Activated T-cell treated with anti-CD3 and anti-CD28 coated beads, Interleukin-2, amount 50 U/mL, for 72 hours (primary cell): ENCODE measurements at regions not wholly inside any gene's neighbourhood (a gene's known extent, or its start where the extent isn't known, plus 50 kb on each side); places are given as distances from the start of the nearest gene placed in this dataset.
"Not testable (repeated sequence)": the region's sequence is repeated elsewhere in the genome, so short reads cannot be mapped to it uniquely, and the experiment has no call there.

Source experiments
- ATAC-seq, 2 donors: fragments of 150-1000 bp; cut with Tn5 transposase; replicated peaks in 1 of 2; 2 replicates each; pipeline ENCODE4 v1.10.0; 2021; ENCODE audit warnings: moderate library complexity in 2 of 2, mild to moderate bottlenecking in 1 of 2
- DNase-seq, 2 donors: peaks; one replicate each; pipeline ENCODE4 v3.0.0; 2021 to 2022; ENCODE audit warnings: mixed read lengths in 1 of 2
- H3K27ac Mint-ChIP-seq: one replicate; pipeline ENCODE4 v1.8.0; 2022; ENCODE audit warnings: mild to moderate bottlenecking, moderate library complexity, mixed read lengths
- H3K27me3 Mint-ChIP-seq: one replicate; pipeline ENCODE4 v1.8.0; 2022; ENCODE audit warnings: low read depth, mixed read lengths
- H3K36me3 Mint-ChIP-seq, 2 donors: one replicate each; pipeline ENCODE4 v1.8.0; 2022; ENCODE audit warnings: mixed read lengths in 2 of 2, mild to moderate bottlenecking in 1 of 2; ENCODE audit not compliant: insufficient read depth in 2 of 2
- H3K4me1 Mint-ChIP-seq: one replicate; pipeline ENCODE4 v1.8.0; 2022; ENCODE audit warnings: low read depth, mixed read lengths
- H3K4me3 Mint-ChIP-seq, 2 donors: one replicate each; pipeline ENCODE4 v1.8.0; 2022; ENCODE audit warnings: mild to moderate bottlenecking in 2 of 2, mixed read lengths in 2 of 2, moderate library complexity in 2 of 2
- H3K9me3 Mint-ChIP-seq, 2 donors: one replicate each; pipeline ENCODE4 v1.8.0; 2022; ENCODE audit warnings: mixed read lengths in 2 of 2

GRCh38 chr15:95041297-95041696, 809.9 kb downstream of the MCTP2 start:
- no peak overlapping the region for H3K27ac Mint-ChIP-seq
- no peaks in the 10 kb centered on the region for H3K36me3 Mint-ChIP-seq
- no peak overlapping the region for H3K4me3 Mint-ChIP-seq
- ATAC-seq (no peak), DNase-seq (no peak)
- H3K9me3 Mint-ChIP-seq: peaks cover 2% of the 10 kb centered on the region in 2 donors
- no peaks in the 10 kb centered on the region for H3K4me1 Mint-ChIP-seq
- no peaks in the 10 kb centered on the region for H3K27me3 Mint-ChIP-seq

DNA sequence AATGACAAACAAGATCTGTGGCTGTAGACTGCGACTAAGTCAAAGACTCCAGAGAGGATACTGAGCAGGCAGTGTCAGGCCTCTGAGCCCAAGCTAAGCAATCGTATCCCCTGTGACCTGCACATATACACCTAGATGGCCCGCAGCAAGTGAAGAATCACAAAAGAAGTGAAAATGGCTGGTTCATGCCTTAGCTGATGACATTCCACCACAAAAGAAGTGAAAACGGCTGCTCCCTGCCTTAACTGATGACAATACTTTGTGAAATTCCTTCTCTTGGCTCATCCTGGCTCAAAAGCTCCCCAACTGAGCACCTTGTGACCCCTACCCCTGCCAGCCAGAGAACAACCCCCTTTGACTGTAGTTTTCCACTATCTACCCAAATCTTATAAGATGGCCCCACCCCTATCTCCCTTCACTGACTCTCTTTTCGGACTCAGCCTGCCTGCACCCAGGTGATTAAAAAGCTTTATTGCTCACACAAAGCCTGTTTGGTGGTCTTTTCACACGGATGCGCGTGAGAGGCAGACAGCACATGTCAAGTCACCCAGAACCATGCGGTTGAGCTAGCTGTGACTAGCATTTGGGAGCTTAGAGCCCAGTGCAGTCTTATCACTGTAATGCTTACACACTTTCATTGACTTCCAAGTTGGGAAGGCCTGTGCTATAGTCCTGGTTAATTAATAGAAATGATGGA, 812.0 kb downstream of the MCTP2 start:
- H3K4me1 Mint-ChIP-seq, H3K4me3 Mint-ChIP-seq, H3K36me3 Mint-ChIP-seq: not testable (repeated sequence)

DNA sequence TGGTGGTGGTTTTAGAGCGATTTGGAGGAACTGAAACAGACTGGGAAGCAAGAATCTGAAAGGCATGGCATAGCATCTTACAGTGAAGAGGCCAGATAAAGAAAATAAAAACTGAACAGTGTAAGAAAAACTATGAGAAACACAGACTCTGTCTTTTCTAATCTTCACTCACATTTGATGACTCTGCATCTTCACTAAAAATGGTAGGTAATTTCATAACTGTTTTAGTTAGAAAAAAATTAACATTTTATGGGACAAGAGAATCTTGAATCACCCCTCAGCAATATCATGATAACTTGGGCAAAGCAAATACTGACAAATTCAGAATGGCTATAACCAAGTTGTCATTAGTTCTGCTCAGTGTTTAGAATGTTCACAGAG, 812.6 kb downstream of the MCTP2 start:
- Mint-ChIP-seq H3K4me1 (no peaks in the 10 kb centered on the region), H3K27ac (no peak overlapping the region)

More for the DNA sequence above, 812.0 kb downstream of the MCTP2 start:
- not testable (repeated sequence) for DNase-seq, H3K9me3 Mint-ChIP-seq, H3K27me3 Mint-ChIP-seq, H3K27ac Mint-ChIP-seq, ATAC-seq

DNA sequence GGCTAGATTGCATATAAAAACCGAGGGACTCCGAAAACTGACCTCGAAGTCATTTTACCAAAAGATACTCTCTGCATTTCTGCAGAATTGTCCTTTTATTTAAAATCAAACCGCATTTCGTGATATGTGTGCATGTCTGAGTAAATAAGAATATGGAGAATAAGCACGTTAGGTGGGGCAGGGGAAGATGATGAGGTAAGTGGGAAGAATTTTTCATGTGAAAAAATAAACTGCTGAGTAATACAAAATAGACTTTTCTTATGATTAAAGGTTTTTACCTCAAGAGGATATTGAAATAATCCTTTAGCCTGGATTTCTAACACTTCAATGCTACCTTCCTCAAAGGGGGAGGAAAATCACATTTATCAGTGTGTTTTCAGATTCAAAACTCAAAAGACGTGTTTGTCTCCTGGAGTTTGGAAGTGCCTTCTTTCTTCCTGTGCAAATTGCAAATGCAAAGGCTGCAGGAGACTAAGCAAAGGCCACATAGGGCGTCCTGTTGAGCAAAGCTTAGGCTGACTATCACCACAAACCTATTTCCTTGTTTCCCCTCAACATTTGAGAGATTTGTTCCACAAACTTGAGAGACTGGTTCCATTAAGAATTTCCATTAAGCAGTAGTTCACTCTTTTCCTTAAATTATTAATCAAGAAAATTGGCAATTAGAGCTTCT, 813.5 kb downstream of the MCTP2 start:
- Mint-ChIP-seq H3K27me3 (no peaks in the 10 kb centered on the region), H3K36me3 (no peaks in the 10 kb centered on the region), H3K27ac (no peak overlapping the region), H3K4me1 (no peaks in the 10 kb centered on the region), H3K9me3 (peaks cover 4 to 9% of the 10 kb centered on the region in 2 donors), H3K4me3 (no peak overlapping the region)
- no peak for ATAC-seq
- no peak for DNase-seq

More for the DNA sequence above, 812.6 kb downstream of the MCTP2 start:
- ATAC-seq (no peak), DNase-seq (no peak)
- H3K27me3 Mint-ChIP-seq: no peaks in the 10 kb centered on the region
- H3K9me3 Mint-ChIP-seq: peaks cover 4 to 6% of the 10 kb centered on the region in 2 donors
- no peak overlapping the region for H3K4me3 Mint-ChIP-seq
- no peaks in the 10 kb centered on the region for H3K36me3 Mint-ChIP-seq

DNA sequence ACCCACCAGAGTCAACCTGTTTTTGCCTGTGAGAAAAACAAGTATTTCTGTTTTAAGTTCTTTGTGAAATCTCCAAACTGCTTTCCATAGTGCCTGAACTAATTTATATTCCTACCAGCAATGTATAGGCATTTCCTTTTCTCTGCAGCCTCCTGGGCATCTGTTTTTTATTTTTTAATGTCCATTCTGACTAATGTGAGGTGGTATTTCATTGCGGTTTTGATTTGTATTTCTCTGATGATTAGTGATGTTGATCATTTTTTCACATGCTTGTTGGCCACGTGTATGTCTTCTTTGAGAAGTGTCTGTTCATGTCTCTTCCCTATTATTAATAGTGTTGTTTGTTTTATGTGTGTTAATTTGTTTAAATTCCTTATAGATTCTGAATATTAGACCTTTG, 820.5 kb downstream of the MCTP2 start:
- H3K36me3 Mint-ChIP-seq: no peaks in the 10 kb centered on the region
- H3K4me1 Mint-ChIP-seq: no peaks in the 10 kb centered on the region
- peaks cover 8 to 13% of the 10 kb centered on the region in 2 donors for H3K9me3 Mint-ChIP-seq
- no peaks in the 10 kb centered on the region for H3K27me3 Mint-ChIP-seq
- H3K4me3 Mint-ChIP-seq: no peak overlapping the region
- ATAC-seq (no peak), DNase-seq (no peak)
- H3K27ac Mint-ChIP-seq: no peak overlapping the region

DNA sequence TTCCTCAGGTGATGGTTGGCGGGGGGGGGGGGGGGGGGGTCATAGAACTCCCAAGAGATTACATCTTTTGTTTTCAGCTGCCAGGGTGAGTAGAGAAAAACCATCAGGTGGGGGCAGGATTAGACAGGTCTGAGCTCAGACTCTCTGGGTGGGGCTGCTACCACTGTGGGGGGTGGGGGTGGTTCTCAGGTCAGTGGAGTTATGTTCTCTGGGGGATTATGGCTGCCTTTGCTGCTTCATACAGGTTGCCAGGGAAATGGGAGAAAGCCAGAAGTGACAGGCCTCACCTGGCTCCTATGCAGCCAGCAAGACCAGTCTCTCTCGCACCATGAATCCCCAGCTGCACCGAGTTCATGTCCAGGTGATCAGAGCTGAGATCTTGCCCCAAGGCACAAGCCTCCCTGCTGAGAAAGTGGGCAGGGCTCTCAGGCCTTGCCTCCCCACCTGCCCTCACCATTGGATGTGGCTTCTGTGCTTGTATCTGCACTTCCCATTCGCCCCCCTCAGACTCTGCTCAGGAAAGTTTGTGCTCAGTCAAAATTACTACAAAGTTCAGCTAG, 828.1 kb downstream of the MCTP2 start:
- DNase-seq: no peak
- H3K27me3 Mint-ChIP-seq: no peaks in the 10 kb centered on the region
- H3K4me3 Mint-ChIP-seq: no peak overlapping the region
- H3K36me3 Mint-ChIP-seq: peaks cover 2% of the 10 kb centered on the region in 2 donors
- no peak for ATAC-seq
- no peak overlapping the region for H3K27ac Mint-ChIP-seq
- H3K4me1 Mint-ChIP-seq: no peaks in the 10 kb centered on the region
- H3K9me3 Mint-ChIP-seq: peaks cover 10 to 12% of the 10 kb centered on the region in 2 donors

- DNase-seq: no peak
- no peaks in the 10 kb centered on the region for H3K4me1 Mint-ChIP-seq
Observed at GRCh38 chr15:95068701-95069521, 837.5 kb downstream of the MCTP2 start.

DNA sequence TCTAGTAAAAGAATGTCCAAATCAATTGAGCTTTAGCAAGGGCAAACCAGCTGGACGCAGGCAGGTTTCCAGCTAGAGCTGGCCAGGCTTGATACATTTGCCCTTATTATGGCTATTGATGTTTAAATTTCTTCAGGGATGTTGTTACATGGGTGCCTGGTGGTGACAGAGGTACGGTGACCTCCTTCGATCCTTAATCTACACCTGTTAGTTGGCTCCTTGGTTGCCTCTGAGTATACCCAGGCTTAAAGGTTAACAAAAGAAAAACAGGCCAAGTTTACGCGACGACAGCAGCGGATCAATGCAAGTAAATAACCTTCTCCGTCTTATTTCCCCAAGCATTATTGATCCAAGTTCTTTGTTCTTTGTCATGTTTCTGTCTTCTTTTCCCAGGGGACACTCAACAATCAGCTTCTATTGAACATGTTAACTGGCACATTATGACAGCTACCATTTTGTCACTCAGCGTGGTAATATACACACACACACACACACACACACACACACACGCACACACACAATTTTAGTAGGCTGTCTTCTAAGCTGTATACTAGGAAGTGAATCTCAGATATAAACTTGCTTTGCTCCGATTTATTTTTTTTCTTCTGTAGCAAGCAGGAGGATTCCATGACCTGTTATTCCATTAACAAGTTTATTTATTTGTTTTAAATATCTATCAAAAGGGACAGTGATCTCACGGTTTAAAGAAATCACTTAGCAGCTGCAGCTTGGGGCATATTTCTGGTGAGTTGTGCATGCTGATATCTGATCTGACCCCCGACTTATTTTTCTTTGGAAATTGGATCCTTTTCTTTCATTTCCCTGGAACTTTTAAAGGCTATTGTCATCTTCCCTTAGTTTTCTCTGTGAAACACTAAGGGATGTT, 844.7 kb downstream of the MCTP2 start:
- H3K36me3 Mint-ChIP-seq: no peaks in the 10 kb centered on the region
- no peaks in the 10 kb centered on the region for H3K27me3 Mint-ChIP-seq
- no peak overlapping the region for H3K4me3 Mint-ChIP-seq
- DNase-seq (no peak), ATAC-seq (no peak)
- H3K9me3 Mint-ChIP-seq: peaks cover 0 to 2% of the 10 kb centered on the region in 2 donors
- no peaks in the 10 kb centered on the region for H3K4me1 Mint-ChIP-seq
- no peak overlapping the region for H3K27ac Mint-ChIP-seq

More at GRCh38 chr15:95068701-95069521, 837.5 kb downstream of the MCTP2 start:
- Mint-ChIP-seq H3K27me3 (no peaks in the 10 kb centered on the region), H3K4me3 (no peak overlapping the region), H3K36me3 (peaks cover 0 to 2% of the 10 kb centered on the region in 2 donors), H3K9me3 (peaks cover 4 to 12% of the 10 kb centered on the region in 2 donors), H3K27ac (no peak overlapping the region)
- no peak for ATAC-seq

- no peaks in the 10 kb centered on the region for H3K36me3 Mint-ChIP-seq
- no peak for DNase-seq
- no peaks in the 10 kb centered on the region for H3K9me3 Mint-ChIP-seq
Observed at GRCh38 chr15:95076678-95076990, 845.3 kb downstream of the MCTP2 start.

GRCh38 chr15:95078003-95078402, 846.6 kb downstream of the MCTP2 start:
- no peak overlapping the region for H3K4me3 Mint-ChIP-seq
- H3K36me3 Mint-ChIP-seq: no peaks in the 10 kb centered on the region
- no peaks in the 10 kb centered on the region for H3K27me3 Mint-ChIP-seq
- H3K27ac Mint-ChIP-seq: no peak overlapping the region
- ATAC-seq (no peak), DNase-seq (no peak)
- H3K9me3 Mint-ChIP-seq: no peaks in the 10 kb centered on the region
- H3K4me1 Mint-ChIP-seq: no peaks in the 10 kb centered on the region

More at GRCh38 chr15:95076678-95076990, 845.3 kb downstream of the MCTP2 start:
- no peak for ATAC-seq
- no peak overlapping the region for H3K27ac Mint-ChIP-seq
- H3K27me3 Mint-ChIP-seq: no peaks in the 10 kb centered on the region
- no peaks in the 10 kb centered on the region for H3K4me1 Mint-ChIP-seq
- no peak overlapping the region for H3K4me3 Mint-ChIP-seq

GRCh38 chr15:95080228-95080627, 848.9 kb downstream of the MCTP2 start:
- not testable (repeated sequence) for H3K27ac Mint-ChIP-seq, H3K36me3 Mint-ChIP-seq, H3K9me3 Mint-ChIP-seq, H3K4me3 Mint-ChIP-seq, DNase-seq, ATAC-seq, H3K27me3 Mint-ChIP-seq, H3K4me1 Mint-ChIP-seq

- Mint-ChIP-seq H3K27ac (no peak overlapping the region), H3K9me3 (peaks cover 2% of the 10 kb centered on the region in 2 donors), H3K27me3 (no peaks in the 10 kb centered on the region), H3K36me3 (no peaks in the 10 kb centered on the region), H3K4me1 (no peaks in the 10 kb centered on the region), H3K4me3 (no peak overlapping the region)
- ATAC-seq (no peak), DNase-seq (no peak)
Observed at GRCh38 chr15:95085056-95085455, 853.7 kb downstream of the MCTP2 start.
